Stimulated activated effector memory CD8-positive, alpha-beta T cell treated with anti-CD3 and anti-CD28 coated beads, Interleukin-12 subunit alpha, Interleukin-12 subunit beta, amount 100 ng/mL, for 72 hours (primary cell): ENCODE measurements at regions not wholly inside any gene's neighbourhood (a gene's known extent, or its start where the extent isn't known, plus 50 kb on each side); places are given as distances from the start of the nearest gene placed in this dataset.

Experiments
- ATAC-seq: fragments of 150-1000 bp; cut with Tn5 transposase; 2 replicates; pipeline ENCODE4 v1.10.0; 2021
- DNase-seq, 2 donors: peaks; one replicate each; pipeline ENCODE4 v3.0.0; 2021 to 2022; ENCODE audit warnings: low spot score in 2 of 2
- H3K27ac Mint-ChIP-seq: one replicate; pipeline ENCODE4 v1.8.0; 2022; ENCODE audit warnings: mild to moderate bottlenecking, mixed read lengths
- H3K36me3 Mint-ChIP-seq: one replicate; pipeline ENCODE4 v1.8.0; 2022; ENCODE audit warnings: mild to moderate bottlenecking, mixed read lengths
- H3K4me1 Mint-ChIP-seq: one replicate; pipeline ENCODE4 v1.8.0; 2022; ENCODE audit warnings: mixed read lengths
- H3K4me3 Mint-ChIP-seq: one replicate; pipeline ENCODE4 v1.8.0; 2022; ENCODE audit warnings: mild to moderate bottlenecking, mixed read lengths
- H3K9me3 Mint-ChIP-seq: one replicate; pipeline ENCODE4 v1.8.0; 2022; ENCODE audit warnings: mixed read lengths

GRCh38 chrX:13932416-13932815 lies 97.3 kb downstream of the GEMIN8 start:
- DNase-seq (no peak), ATAC-seq (no peak)
- Mint-ChIP-seq H3K4me3 (no peak overlapping the region), H3K36me3 (no peaks in the 10 kb centered on the region), H3K4me1 (no peaks in the 10 kb centered on the region), H3K27ac (no peak overlapping the region), H3K9me3 (no peaks in the 10 kb centered on the region)

GRCh38 chrX:13927175-13927574 lies 102.5 kb downstream of the GEMIN8 start:
- DNase-seq (no peak), ATAC-seq (no peak)
- H3K4me1 Mint-ChIP-seq, result no peaks in the 10 kb centered on the region
- no peak overlapping the region for H3K27ac Mint-ChIP-seq
- H3K4me3 Mint-ChIP-seq, result no peak overlapping the region
- H3K9me3 Mint-ChIP-seq, result no peaks in the 10 kb centered on the region
- H3K36me3 Mint-ChIP-seq, result no peaks in the 10 kb centered on the region

- DNase-seq (no peak), ATAC-seq (no peak)
- Mint-ChIP-seq H3K4me3 (no peak overlapping the region), H3K9me3 (no peaks in the 10 kb centered on the region), H3K27ac (no peak overlapping the region), H3K4me1 (no peaks in the 10 kb centered on the region), H3K36me3 (no peaks in the 10 kb centered on the region)
Measured at GRCh38 chrX:13923845-13924244, 105.8 kb downstream of the GEMIN8 start.

- H3K27ac Mint-ChIP-seq, result no peak overlapping the region
- H3K4me3 Mint-ChIP-seq, result no peak overlapping the region
- H3K4me1 Mint-ChIP-seq, result no peaks in the 10 kb centered on the region
- H3K36me3 Mint-ChIP-seq, result no peaks in the 10 kb centered on the region
- DNase-seq (no peak), ATAC-seq (no peak)
- H3K9me3 Mint-ChIP-seq, result no peaks in the 10 kb centered on the region
Measured at GRCh38 chrX:13923289-13923688, 106.4 kb upstream of the GPM6B start.

- DNase-seq, result no peak
- H3K9me3 Mint-ChIP-seq, result no peaks in the 10 kb centered on the region
- ATAC-seq, result no peak
Measured at GRCh38 chrX:13917507-13917906, 100.6 kb upstream of the GPM6B start.

GRCh38 chrX:13911586-13911985 lies 94.7 kb upstream of the GPM6B start:
- H3K4me3 Mint-ChIP-seq, result no peak overlapping the region
- no peaks in the 10 kb centered on the region for H3K9me3 Mint-ChIP-seq
- DNase-seq (no peak), ATAC-seq (no peak)
- H3K4me1 Mint-ChIP-seq, result no peaks in the 10 kb centered on the region
- no peak overlapping the region for H3K27ac Mint-ChIP-seq
- H3K36me3 Mint-ChIP-seq, result no peaks in the 10 kb centered on the region

More at GRCh38 chrX:13917507-13917906, 100.6 kb upstream of the GPM6B start:
- no peaks in the 10 kb centered on the region for H3K36me3 Mint-ChIP-seq
- H3K4me3 Mint-ChIP-seq, result no peak overlapping the region
- no peak overlapping the region for H3K27ac Mint-ChIP-seq
- H3K4me1 Mint-ChIP-seq, result no peaks in the 10 kb centered on the region

GRCh38 chrX:13906093-13906492 lies 89.2 kb upstream of the GPM6B start:
- H3K4me1 Mint-ChIP-seq, result no peaks in the 10 kb centered on the region
- no peaks in the 10 kb centered on the region for H3K36me3 Mint-ChIP-seq
- no peak overlapping the region for H3K27ac Mint-ChIP-seq
- ATAC-seq, result no peak
- DNase-seq, result no peak
- H3K9me3 Mint-ChIP-seq, result no peaks in the 10 kb centered on the region
- no peak overlapping the region for H3K4me3 Mint-ChIP-seq

- no peak for DNase-seq
- ATAC-seq, result no peak
- Mint-ChIP-seq H3K4me1 (no peaks in the 10 kb centered on the region), H3K4me3 (no peak overlapping the region), H3K27ac (no peak overlapping the region), H3K9me3 (no peaks in the 10 kb centered on the region), H3K36me3 (no peaks in the 10 kb centered on the region)
Measured at GRCh38 chrX:13903405-13903804, 86.5 kb upstream of the GPM6B start.

- no peak for ATAC-seq
- no peak for DNase-seq
- Mint-ChIP-seq H3K9me3 (no peaks in the 10 kb centered on the region), H3K36me3 (no peaks in the 10 kb centered on the region), H3K27ac (no peak overlapping the region), H3K4me1 (no peaks in the 10 kb centered on the region), H3K4me3 (no peak overlapping the region)
Measured at GRCh38 chrX:13902406-13902805, 85.5 kb upstream of the GPM6B start.

GRCh38 chrX:13901354-13901753 lies 84.5 kb upstream of the GPM6B start:
- ATAC-seq (no peak), DNase-seq (no peak)
- no peak overlapping the region for H3K4me3 Mint-ChIP-seq
- no peaks in the 10 kb centered on the region for H3K9me3 Mint-ChIP-seq
- H3K36me3 Mint-ChIP-seq, result no peaks in the 10 kb centered on the region
- no peak overlapping the region for H3K27ac Mint-ChIP-seq
- H3K4me1 Mint-ChIP-seq, result no peaks in the 10 kb centered on the region

- Mint-ChIP-seq H3K27ac (no peak overlapping the region), H3K4me1 (no peaks in the 10 kb centered on the region), H3K36me3 (no peaks in the 10 kb centered on the region), H3K4me3 (no peak overlapping the region), H3K9me3 (no peaks in the 10 kb centered on the region)
- ATAC-seq (no peak), DNase-seq (no peak)
Measured at GRCh38 chrX:13900351-13900750, 83.5 kb upstream of the GPM6B start.

GRCh38 chrX:13899607-13900006 lies 82.7 kb upstream of the GPM6B start:
- Mint-ChIP-seq H3K4me3 (no peak overlapping the region), H3K4me1 (no peaks in the 10 kb centered on the region), H3K27ac (no peak overlapping the region), H3K36me3 (no peaks in the 10 kb centered on the region), H3K9me3 (no peaks in the 10 kb centered on the region)
- DNase-seq (no peak), ATAC-seq (no peak)

GRCh38 chrX:13898603-13899002 lies 81.7 kb upstream of the GPM6B start:
- Mint-ChIP-seq H3K9me3 (no peaks in the 10 kb centered on the region), H3K4me3 (no peak overlapping the region), H3K27ac (no peak overlapping the region), H3K36me3 (no peaks in the 10 kb centered on the region), H3K4me1 (no peaks in the 10 kb centered on the region)
- ATAC-seq, result no peak
- DNase-seq, result no peak

- ATAC-seq (no peak), DNase-seq (no peak)
- H3K9me3 Mint-ChIP-seq, result no peaks in the 10 kb centered on the region
- no peaks in the 10 kb centered on the region for H3K4me1 Mint-ChIP-seq
- no peak overlapping the region for H3K27ac Mint-ChIP-seq
- no peaks in the 10 kb centered on the region for H3K36me3 Mint-ChIP-seq
- H3K4me3 Mint-ChIP-seq, result no peak overlapping the region
Measured at GRCh38 chrX:13898083-13898482, 81.2 kb upstream of the GPM6B start.

GRCh38 chrX:13897566-13897965 lies 80.7 kb upstream of the GPM6B start:
- Mint-ChIP-seq H3K9me3 (no peaks in the 10 kb centered on the region), H3K4me3 (no peak overlapping the region), H3K36me3 (no peaks in the 10 kb centered on the region), H3K4me1 (no peaks in the 10 kb centered on the region), H3K27ac (no peak overlapping the region)
- no peak for DNase-seq
- ATAC-seq, result no peak

GRCh38 chrX:13894888-13895565 lies 78.1 kb upstream of the GPM6B start:
- ATAC-seq, result no peak

GRCh38 chrX:13893826-13894225 lies 76.9 kb upstream of the GPM6B start:
- Mint-ChIP-seq H3K36me3 (no peaks in the 10 kb centered on the region), H3K27ac (no peak overlapping the region), H3K4me3 (no peak overlapping the region), H3K4me1 (no peaks in the 10 kb centered on the region), H3K9me3 (no peaks in the 10 kb centered on the region)
- ATAC-seq (no peak), DNase-seq (no peak)

More at GRCh38 chrX:13894888-13895565, 78.1 kb upstream of the GPM6B start:
- Mint-ChIP-seq H3K27ac (no peak overlapping the region), H3K4me3 (no peak overlapping the region), H3K36me3 (no peaks in the 10 kb centered on the region), H3K4me1 (no peaks in the 10 kb centered on the region), H3K9me3 (no peaks in the 10 kb centered on the region)
- no peak for DNase-seq
